NCI-H446 treated with DMSO at 0.1 percent for 48 hours (cell line): ENCODE measurements at regions not wholly inside any gene's neighbourhood (a gene's known extent, or its start where the extent isn't known, plus 50 kb on each side); places are given as distances from the start of the nearest gene placed in this dataset.

Experiments used
- DNase-seq: peaks from one replicate; lab custom pipeline; 2025; lab: John Stamatoyannopoulos, UW

DNA sequence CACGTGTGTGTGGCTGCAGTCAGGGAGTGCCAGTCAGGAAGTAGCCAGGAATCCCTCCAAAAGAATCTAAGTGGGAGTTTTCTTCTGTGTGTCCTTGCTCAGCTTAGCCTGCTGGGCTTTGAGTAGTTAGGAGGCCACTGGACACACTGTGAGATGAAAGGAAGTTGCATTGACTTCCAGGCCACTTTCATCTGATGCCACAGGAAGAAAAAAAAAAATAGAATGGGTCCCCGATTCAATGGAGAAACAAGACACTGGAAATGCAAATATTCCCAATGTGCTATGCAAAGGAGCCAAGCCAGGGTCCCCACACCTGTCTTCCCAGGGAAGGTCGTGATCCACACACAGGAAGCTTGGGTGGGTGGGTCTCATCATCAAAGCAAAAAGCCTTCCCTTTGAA lies 95.6 kb upstream of the E2F8 start:
- no peak for DNase-seq

DNA sequence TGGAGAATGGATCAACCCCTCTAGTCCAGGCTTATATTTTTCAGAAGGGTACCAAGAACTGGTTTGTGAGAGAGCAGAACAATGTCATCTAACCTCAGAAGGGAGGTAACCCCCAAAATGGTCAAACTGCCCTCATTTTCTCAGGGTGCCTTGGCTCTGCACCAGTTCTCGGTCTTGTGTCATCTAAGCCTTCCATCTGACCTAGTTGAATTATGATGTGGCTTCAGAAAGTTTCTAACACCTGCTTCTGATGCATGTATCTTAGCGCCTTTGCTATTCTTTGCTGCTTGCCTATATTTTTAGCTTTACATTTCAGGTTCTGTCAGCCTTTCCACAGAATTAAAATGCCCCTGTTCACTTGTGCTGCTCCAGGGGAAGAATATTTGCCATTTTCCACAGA lies 91.7 kb upstream of the E2F8 start:
- DNase-seq: no peak

DNA sequence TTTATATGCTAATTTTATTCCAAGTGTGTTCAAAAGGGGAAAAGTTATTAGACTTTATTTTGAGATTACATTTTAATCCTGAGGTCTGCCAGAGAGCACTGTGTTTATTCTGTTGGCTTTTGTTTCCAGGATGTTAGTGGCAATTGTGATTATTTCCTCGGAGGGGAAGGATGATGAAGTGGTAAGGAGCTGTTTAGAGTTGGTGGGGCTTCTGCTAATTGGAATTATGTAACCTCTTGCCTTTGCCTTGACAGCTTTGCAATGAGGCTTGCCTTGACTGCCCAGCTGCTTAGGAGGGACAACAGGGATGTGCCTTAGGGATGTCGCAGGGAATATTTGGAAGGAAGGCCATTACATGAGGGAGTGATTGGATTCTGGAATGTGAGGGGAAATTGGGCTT lies 89.7 kb upstream of the E2F8 start:
- no peak for DNase-seq

DNA sequence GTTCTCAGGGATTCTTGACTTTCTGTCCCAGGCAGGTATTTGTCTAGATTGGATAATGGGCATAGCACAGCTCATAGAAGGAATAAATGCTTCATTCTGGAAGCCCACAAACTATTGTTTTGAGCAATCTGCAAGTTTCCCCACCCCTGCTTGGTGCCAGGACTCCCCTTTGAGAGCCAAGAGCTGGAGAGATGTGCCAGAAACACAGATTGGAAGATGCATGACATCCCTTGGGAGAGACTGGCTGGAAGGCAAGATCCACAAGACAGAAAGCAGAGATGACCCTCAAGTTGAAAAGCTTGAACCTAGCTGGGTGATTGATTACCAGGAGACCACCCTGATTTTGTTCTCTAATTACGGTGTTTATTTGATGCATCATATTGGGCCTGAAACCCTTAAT lies 89.2 kb upstream of the E2F8 start:
- no peak for DNase-seq

DNA sequence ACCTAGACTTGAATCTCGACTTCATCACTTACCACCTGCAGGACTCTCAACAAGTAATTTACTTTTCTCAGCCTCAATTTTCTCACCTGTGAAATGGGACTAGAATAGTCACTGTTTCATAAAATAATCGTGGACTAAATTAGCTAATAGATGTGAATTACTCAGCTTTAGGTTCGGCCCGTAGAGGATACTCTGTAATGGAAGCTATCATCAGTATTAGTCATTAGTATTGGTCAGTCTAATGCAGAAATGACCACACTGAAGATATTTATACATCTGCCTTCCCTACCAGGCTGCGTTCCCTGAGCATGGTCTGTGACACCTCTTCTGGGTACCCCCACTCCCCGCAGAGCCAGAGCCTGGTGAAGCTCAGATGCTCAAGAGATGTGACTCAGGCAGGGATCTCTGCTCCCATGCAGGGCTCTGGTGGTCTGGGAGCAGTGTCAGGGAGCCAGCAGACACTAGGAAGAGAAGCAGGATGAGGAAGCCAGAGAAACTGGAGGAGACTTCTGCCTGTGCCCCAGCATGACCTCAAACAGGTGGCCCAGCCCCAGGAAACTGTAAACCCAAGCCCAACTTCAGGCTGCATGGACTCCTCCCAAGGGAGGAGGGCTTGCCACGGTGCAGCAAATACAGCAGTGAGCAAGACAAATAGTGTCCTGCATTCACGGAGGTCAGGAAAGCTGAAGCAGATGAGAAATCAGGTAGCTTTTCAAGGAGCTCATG lies 88.0 kb upstream of the E2F8 start:
- no peak for DNase-seq

DNA sequence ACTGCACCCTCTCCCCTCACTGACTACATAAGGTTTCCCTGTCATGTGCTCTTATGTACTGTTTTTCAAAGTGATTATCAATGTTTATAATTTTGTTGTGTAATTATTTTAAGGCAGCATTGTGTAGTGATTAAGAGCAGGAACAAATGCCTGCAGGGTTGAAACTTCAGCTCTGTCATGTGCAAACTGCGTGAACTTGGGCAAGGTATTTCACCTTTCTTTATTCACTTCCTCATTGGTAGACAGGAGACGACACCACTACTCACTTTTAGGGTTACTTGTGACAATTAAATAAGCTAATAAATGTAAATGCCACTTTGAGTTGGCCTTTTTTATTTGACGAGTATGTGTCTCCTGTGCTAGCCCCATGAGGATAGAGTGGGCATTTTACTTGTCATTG lies 86.5 kb upstream of the E2F8 start:
- no peak for DNase-seq

DNA sequence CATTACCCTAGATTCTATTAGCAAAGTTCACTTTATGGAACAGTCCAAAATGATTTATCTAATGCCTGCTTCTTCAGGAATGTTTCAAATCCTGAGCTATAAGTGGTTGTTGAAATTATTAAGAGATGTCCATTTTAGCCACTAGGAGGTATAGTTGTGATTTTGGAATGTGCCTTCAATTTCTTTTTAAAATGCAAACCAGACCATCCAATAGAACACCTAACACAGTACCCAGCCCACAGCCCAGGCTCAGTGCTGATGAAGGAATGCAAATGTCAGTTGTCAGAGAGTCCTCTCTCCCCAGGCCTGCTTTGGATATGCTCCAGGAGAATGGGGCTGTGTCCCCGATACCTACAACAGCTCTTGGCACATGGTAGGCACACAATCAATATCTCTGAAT lies 85.8 kb upstream of the E2F8 start:
- no peak for DNase-seq

DNA sequence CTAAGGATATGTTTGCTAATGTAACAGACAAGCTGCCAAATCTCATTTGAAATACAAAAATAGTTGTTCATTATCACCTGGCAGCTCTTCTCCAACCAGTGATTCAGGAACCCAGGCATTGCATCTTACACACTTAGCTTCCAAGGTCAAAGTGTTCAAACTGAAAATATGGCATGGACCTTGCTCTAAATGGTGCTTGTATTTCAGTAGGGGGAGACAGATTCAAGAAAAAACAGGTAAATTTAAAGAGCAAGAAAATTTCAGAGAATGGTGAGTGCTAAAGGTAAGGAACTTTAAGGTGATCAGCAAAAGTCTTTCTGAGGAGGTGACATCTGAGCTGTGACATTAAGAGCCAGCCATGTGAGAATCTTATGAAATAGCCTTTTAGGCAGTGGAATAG lies 82.8 kb upstream of the E2F8 start:
- DNase-seq: no peak

DNA sequence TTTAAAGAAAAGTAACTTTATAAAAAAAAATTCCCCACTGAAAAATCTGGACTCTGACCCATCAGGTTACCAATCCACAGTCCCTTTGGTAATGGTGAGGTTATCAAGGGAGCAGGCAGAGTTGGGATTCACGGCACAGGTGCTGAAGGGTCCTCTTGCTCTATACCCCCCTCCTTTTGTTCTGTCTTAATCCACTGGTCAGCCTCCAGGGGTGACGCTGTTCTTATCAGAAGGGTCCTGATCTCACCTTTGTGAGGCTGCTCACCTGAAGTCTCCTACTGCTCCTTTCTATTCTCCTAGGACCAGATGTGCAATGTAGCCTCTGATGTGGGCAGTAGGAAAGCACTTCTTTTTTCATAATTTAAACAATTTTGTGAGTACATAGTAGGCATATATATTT lies 80.6 kb upstream of the E2F8 start:
- DNase-seq: no peak

DNA sequence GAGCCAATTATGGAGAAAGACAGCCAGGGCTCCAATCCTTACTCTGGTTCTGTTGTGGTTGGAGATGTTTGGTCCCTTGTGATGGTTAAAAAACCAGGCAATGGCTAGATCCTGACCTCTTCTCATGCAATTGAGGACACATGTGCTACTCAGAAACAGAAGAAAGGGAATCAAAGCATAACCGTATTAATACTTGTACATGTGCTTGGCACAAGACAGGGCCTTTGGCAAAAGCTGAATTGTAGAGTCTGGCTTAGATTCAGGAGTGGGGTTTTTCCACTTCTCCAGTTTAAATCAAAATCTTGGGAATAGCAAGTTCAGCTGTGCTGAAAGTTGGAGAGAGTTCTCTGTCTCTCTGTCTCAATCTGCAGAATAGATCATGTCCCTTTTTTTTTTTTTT lies 80.1 kb upstream of the E2F8 start:
- peak; percentile 44 for DNase-seq

DNA sequence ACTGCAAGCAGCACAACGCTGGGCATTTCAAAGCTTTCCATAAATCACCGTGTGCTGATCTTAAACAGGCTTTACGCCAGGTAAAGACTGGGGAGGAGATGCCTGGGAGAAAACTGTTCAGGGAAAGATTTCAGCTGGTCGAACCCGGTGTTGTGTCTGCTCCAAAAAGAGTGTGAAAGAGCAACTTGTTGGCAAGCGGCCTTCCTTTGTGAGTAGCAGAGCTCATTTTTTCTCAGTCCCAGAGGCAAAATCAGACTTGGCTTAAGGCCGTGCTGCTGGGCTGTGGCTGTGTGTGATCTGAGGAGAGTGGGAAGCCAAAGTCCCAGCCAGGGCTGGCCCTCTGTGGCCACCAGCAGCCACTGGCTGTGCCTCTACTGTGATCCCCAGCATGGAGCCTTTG lies 75.7 kb upstream of the E2F8 start:
- peak; percentile 51 for DNase-seq

DNA sequence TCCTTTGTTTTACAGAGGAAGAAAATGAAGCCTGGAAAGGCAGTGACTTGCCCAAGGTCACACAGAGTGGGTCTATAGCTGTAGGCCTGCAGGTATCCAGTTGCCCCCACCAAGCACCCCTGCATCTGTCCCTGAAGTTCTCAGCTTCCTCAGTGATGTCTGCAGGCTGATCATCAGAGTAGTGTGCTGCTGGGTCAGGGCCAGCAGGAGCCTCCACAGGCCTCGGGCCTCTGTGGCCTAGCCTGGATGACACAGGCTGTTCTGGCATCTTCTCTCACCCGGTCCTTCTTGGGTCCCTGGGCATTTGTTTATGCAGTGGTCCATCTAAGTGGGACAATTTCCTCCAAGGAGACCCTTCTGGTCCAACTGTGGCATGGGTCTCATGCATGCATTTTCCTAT lies 74.8 kb upstream of the E2F8 start:
- no peak for DNase-seq

DNA sequence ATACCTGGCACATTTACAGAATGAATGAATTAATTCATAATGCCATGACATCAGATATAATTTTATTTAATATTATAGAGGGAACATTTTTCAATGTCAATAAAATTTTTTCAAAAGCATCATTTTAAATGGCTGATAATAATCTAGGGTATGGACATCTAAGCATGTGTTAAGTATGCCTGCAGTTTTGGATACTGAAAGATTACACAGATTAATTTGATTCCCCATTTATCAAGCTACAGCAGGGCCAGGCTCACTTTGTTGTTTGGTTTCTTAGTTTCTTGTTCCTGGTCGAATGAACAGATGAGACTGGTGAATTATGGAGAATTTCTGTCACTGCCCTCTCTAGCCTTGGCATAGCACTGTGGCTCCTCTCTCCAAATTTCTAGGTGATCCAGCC lies 72.4 kb upstream of the E2F8 start:
- DNase-seq: no peak

DNA sequence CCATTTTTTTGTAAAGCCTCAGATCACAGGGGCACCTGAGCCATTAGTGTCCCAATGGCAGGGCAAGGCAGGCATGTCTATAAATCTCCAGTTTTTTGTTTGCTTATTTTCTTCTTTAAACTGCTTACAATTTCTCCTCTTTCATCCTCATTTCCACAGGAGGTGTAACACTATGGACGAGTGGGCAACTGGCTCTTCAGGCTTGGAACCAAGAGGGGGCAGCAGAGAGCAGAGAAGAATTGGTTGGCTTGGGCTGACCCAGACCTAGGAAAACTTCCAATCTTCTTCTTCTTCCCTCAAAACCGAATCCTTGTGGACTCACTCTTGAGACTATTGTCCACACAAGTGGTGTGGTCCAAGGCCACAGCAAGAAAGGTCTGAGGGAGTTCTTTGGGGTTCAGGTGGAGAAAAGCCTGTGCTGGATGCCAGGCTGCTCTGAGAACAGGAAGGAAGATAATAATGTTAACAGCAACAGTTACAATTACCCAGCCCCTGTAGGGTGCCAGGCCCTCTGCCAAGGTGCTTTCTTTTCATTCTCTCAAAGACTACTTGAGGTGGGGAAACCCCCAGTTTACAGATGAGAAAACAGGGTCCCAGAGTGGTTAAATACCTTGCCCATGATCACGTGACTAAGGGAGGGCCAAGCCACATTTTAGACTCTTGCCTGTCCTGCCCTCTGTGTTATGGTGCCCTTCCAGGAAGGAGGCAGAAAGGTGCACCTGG lies 70.7 kb upstream of the E2F8 start:
- no peak for DNase-seq

DNA sequence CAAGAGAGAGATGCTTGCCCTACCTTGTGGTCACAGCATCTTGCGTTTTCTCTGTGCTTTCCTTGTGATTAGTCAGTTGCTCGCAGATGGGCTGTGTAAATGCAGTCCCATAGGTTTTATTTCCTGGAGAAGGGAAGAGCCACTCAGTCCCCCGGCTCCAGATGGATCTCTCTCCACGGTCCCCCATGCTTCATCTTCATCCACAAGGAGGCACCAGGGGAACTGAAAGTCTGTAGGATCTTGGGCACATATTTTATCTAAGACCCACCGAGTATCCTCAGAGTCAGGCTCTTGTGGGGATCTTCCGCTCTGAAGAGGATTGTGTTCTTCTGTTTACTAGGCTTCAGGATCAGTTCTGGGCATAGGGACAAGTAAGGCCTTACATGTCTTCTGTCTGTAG lies 66.8 kb upstream of the E2F8 start:
- DNase-seq: no peak

DNA sequence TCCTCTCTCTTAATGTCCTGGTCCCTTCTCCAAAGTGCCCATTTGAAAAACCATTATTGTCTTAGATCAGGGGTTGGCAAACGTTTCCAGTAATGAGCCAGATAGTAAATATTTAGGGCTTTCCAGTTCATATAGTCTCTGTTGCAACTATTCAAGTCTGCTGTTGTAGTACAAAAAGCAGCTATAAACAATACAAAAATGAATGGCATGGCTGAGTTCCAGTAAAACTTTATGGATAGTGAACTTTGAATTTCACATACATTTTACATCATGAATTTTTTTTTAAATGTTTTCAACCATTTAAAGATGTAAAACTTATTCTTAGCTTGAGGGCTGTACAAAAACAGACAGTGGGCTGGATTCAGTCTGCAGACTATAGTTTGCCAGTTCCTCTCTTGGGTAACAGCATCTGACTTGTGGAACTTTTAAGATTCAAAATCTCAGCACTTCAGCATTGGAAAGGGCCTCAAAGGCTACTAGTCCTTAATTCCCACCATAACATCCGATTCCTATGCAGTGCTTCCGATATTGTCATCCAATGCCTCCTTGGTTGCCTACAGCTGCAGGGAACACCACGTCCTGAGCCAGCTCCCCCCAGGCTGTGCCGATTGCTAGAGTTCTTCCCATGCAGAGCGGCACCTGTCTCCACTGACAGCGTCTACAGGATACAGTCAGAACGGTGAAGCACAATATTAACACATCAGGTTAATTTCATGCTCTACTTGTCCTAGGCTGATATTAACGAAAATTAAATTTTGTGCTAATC lies 65.6 kb upstream of the E2F8 start:
- DNase-seq: no peak

DNA sequence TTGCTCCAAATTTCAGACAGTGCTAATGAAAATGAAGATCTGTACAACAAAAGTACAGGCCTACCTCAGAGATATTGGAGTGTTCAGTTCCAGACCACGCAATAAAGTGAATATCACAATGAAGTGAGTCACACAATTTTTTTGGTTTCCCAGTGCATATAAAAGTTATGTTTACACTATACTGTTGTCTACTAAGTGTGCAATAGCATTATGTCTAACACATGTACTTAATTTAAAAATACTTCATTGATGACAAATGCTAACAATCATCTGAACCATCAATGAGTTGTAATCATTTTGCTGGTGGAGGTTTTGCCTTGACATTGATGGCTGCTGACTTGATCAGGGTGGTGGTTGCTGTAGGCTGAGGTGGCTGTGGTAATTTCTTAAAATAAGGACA lies 60.6 kb upstream of the E2F8 start:
- DNase-seq: no peak

DNA sequence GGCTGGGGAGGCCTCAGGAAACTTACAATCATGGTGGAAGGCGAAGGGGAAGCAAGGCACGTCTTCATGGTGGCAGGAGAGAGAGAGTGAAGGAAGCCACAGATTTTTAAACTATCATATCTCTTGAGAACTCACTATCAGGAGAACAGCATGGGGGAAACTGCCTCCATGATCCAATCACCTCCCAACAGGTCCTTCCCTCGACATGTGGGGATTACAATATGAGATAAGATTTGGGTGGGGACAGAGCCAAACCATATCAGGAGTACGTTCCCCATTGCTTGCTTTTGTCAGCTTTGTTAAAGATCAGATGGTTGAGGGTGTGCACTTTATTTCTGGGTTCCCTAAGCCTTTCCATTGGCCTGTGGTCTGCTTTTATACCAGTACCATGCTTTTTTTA lies 53.7 kb upstream of the E2F8 start:
- no peak for DNase-seq

DNA sequence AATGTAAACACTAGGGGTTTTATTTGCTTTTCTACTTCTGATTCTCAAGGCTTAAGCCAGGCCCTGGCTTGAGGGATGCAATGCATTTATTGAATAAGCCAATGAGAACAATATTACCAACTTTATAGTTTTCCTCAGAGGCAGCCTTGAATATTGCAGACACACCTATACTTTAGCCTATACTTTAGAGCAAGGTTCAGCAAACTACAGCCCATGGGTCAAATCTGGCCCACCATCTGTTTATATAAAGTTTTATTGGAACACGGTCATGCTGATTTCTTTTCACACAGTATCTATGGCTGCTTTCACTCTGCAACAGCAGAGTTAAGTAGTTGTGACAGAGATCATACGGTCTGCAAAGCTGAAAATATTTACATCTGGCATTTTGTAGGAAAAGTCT lies 50.3 kb upstream of the E2F8 start:
- no peak for DNase-seq
